Gastrocnemius medialis (tissue), 4 donors: ENCODE measurements at regions not wholly inside any gene's neighbourhood (a gene's known extent, or its start where the extent isn't known, plus 50 kb on each side); places are given as distances from the start of the nearest gene placed in this dataset.

Experiments
- ATAC-seq, 2 donors: fragments of 150-250 bp; one replicate each; pipeline ENCODE4 v1.9.1; 2016
- DNase-seq, 2 donors: peaks; one replicate each; pipeline ENCODE4 v3.0.0-alpha.2; 2019
- H3K27ac ChIP-seq, 4 donors: fragments of 200-600 bp; sonication (generic); 1 replicate in 1 of 4; 2 replicates in 3 of 4; pipeline ENCODE4 v1.5.1; 2016 to 2018; ENCODE audit warnings: mild to moderate bottlenecking in 2 of 4, moderate library complexity in 1 of 4
- H3K27me3 ChIP-seq, 3 donors: fragments of 200-600 bp; sonication (generic) in 2 of 3; 1 replicate in 1 of 3; 2 replicates in 2 of 3; pipeline versions ENCODE4 v1.5.1 to v1.6.0; 2016 to 2019; ENCODE audit warnings: mild to moderate bottlenecking in 1 of 3, moderate library complexity in 1 of 3
- H3K36me3 ChIP-seq, 2 donors: fragments of 200-600 bp; sonication (generic) in 1 of 2; one replicate each; pipeline ENCODE4 v1.5.1; 2017 to 2018
- H3K4me1 ChIP-seq, 2 donors: fragments of 200-600 bp; sonication (generic) in 1 of 2; one replicate each; pipeline ENCODE4 v1.5.1; 2016 to 2017; ENCODE audit warnings: mild to moderate bottlenecking in 2 of 2
- H3K4me3 ChIP-seq, 4 donors: fragments of 200-600 bp; sonication (generic) in 3 of 4; 1 replicate in 1 of 4; 2 replicates in 3 of 4; pipeline ENCODE4 v1.5.1; 2016 to 2019; ENCODE audit warnings: mild to moderate bottlenecking in 2 of 4
- H3K9me3 ChIP-seq, 3 donors: fragments of 200-600 bp; sonication (generic) in 2 of 3; 1 replicate in 1 of 3; 2 replicates in 2 of 3; pipeline ENCODE4 v1.5.1; 2016 to 2019
- CTCF ChIP-seq, 5 experiments: fragments of 450-650 bp in 3 of 5; fragments of 200-600 bp in 2 of 5; sonication (generic) in 2 of 5; IDR thresholded peaks in 4 of 5; conservative IDR thresholded peaks in 1 of 5; 1 replicate in 4 of 5; 2 replicates in 1 of 5; pipeline ENCODE4 v1.5.1; 2016 to 2019; ENCODE audit warnings: antibody characterized with exemption in 5 of 5, mild to moderate bottlenecking in 3 of 5, moderate library complexity in 3 of 5
- POLR2A ChIP-seq, 2 donors: fragments of 450-650 bp; IDR thresholded peaks; one replicate each; pipeline ENCODE4 v1.6.1; 2017; ENCODE audit warnings: antibody characterized with exemption in 2 of 2, mild to moderate bottlenecking in 2 of 2, moderate library complexity in 2 of 2
- in situ Hi-C, 4 donors: fragments of 200-750 bp; cut with MboI; loops; one replicate each; pipeline versions ENCODE4 v1.15.0 to v1.8.0; 2017; ENCODE audit warnings: low sequenced_read_pairs in 4 of 4
- intact Hi-C: fragments of 100-400 bp; cut with DNase I; formaldehyde crosslinking; loops from one replicate; pipeline ENCODE4 v1.15.1; 2023; ENCODE audit warnings: low total_unique reads

DNA sequence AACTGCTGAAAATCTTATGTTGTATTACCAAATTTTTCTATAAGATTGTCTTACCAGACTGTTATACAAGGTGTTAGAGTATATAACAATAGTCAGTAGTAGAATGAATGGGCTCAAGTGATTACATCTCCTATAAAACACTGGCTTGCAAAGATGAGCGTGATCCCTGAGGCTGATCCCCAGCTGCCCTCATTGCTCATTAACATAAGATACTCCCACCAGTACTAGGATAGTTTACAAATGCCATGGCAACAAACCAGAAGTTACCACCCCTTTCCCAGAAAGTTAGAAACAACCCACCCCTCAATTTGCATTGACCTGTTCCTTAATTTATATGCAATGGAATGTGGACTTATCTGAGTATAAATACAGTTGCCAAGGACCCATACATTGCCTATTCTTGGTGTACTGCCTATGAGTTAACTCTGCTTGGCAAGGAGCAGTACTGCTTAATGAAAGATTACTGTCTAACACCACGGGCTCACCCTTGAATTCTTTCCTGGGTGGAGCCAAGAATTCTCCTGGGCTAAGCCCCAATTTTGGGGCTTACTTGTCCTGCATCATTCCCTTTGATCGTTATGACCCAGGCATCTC lies 252.8 kb upstream of the CHD6 start:
- ATAC-seq (no peak), DNase-seq (no peak)
- H3K27me3 ChIP-seq: no peaks in the 10 kb centered on the region
- no peak for TF ChIP-seq POLR2A (IDR thresholded peaks at IDR 0.05)
- TF ChIP-seq CTCF (IDR thresholded peaks at IDR 0.05 in 4 of 5, conservative IDR thresholded peaks at IDR 0.05 in 1 of 5): no peak
- H3K36me3 ChIP-seq: no peaks in the 10 kb centered on the region
- H3K9me3 ChIP-seq: peaks cover 0 to 5% (median 0%) of the 10 kb centered on the region in 3 donors
- intact Hi-C loops: no loop called here
- in situ Hi-C loops: no loop called here
- no peak overlapping the region for H3K4me3 ChIP-seq
- no peak overlapping the region for H3K27ac ChIP-seq
- no peaks in the 10 kb centered on the region for H3K4me1 ChIP-seq

DNA sequence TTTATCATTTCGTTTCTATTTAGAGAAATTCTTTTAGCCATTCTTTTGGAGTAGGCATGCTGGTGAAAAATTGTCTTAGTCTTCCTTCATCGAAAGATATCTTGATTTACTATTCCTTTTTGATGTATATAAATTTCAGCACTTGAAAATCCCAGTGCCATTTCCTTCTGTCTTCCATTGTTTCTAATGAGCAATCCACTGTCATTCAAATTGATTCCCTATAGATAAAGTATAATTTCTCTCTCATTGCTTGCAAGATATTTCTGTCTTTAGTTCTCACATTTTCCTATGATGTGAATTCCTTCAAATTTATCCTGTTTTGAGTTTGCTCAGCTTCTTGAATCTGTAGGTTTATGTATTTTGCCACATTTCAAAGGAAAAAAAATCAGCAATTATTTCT lies 251.1 kb upstream of the CHD6 start:
- ATAC-seq (no peak), DNase-seq (no peak)
- H3K4me1 ChIP-seq: no peaks in the 10 kb centered on the region
- in situ Hi-C loops (no loop called here), intact Hi-C loops (no loop called here)
- H3K9me3 ChIP-seq: peaks cover 0 to 5% (median 0%) of the 10 kb centered on the region in 3 donors
- no peaks in the 10 kb centered on the region for H3K27me3 ChIP-seq
- no peak overlapping the region for H3K4me3 ChIP-seq
- no peak overlapping the region for H3K27ac ChIP-seq
- H3K36me3 ChIP-seq: no peaks in the 10 kb centered on the region
- TF ChIP-seq POLR2A (IDR thresholded peaks at IDR 0.05) (no peak), CTCF (IDR thresholded peaks at IDR 0.05 in 4 of 5, conservative IDR thresholded peaks at IDR 0.05 in 1 of 5) (no peak)

GRCh38 chr20:41865938-41866337 lies 247.8 kb upstream of the CHD6 start:
- Histone ChIP-seq H3K36me3 (no peaks in the 10 kb centered on the region), H3K4me1 (no peaks in the 10 kb centered on the region), H3K27me3 (no peaks in the 10 kb centered on the region), H3K4me3 (no peak overlapping the region), H3K27ac (no peak overlapping the region), H3K9me3 (peaks cover 0 to 5% (median 0%) of the 10 kb centered on the region in 3 donors)
- ATAC-seq (no peak), DNase-seq (no peak)
- in situ Hi-C loops (no loop called here), intact Hi-C loops (no loop called here)
- TF ChIP-seq POLR2A (IDR thresholded peaks at IDR 0.05): no peak
- TF ChIP-seq CTCF (IDR thresholded peaks at IDR 0.05 in 4 of 5, conservative IDR thresholded peaks at IDR 0.05 in 1 of 5): no peak

GRCh38 chr20:41862476-41862875 lies 244.3 kb upstream of the CHD6 start:
- no peak for ATAC-seq
- H3K27me3 ChIP-seq: no peaks in the 10 kb centered on the region
- H3K36me3 ChIP-seq: no peaks in the 10 kb centered on the region
- H3K4me1 ChIP-seq: no peaks in the 10 kb centered on the region
- in situ Hi-C loops: no loop called here
- H3K9me3 ChIP-seq: no peaks in the 10 kb centered on the region
- TF ChIP-seq CTCF (IDR thresholded peaks at IDR 0.05 in 4 of 5, conservative IDR thresholded peaks at IDR 0.05 in 1 of 5): no peak
- no peak for TF ChIP-seq POLR2A (IDR thresholded peaks at IDR 0.05)
- no peak overlapping the region for H3K4me3 ChIP-seq
- no peak overlapping the region for H3K27ac ChIP-seq
- intact Hi-C loops: no loop called here
- DNase-seq: no peak
